GM19328 (cell line): ENCODE measurements at regions not wholly inside any gene's neighbourhood (a gene's known extent, or its start where the extent isn't known, plus 50 kb on each side); places are given as distances from the start of the nearest gene placed in this dataset.
A peak's percentile ranks its signal among the peaks of the same experiment; 100 is the strongest.
"Not testable (repeated sequence)": the region's sequence is repeated elsewhere in the genome, so short reads cannot be mapped to it uniquely, and the experiment has no call there.

Source experiments
- ATAC-seq: cut with Tn5 transposase; IDR thresholded peaks from one replicate; pipeline ENCODE4 v1.9.1; 2021; ENCODE audit warnings: mild to moderate bottlenecking, moderate library complexity; ENCODE audit not compliant: unreplicated experiment

GRCh38 chr9:62526306-62526705, 1336.5 kb downstream of the SPATA31A7 start:
- ATAC-seq = not testable (repeated sequence)

- ATAC-seq = not testable (repeated sequence)
Observed at GRCh38 chr9:62532162-62532776, 1342.4 kb downstream of the SPATA31A7 start.

GRCh38 chr9:62532777-62533173, 1342.9 kb downstream of the SPATA31A7 start:
- ATAC-seq = not testable (repeated sequence)

GRCh38 chr9:62550539-62550938, 1360.7 kb downstream of the SPATA31A7 start:
- peak; percentile 85 for ATAC-seq

GRCh38 chr9:62560603-62561002, 1370.8 kb downstream of the SPATA31A7 start:
- not testable (repeated sequence) for ATAC-seq

GRCh38 chr9:62565132-62565531, 1375.3 kb downstream of the SPATA31A7 start:
- not testable (repeated sequence) for ATAC-seq

GRCh38 chr9:62566430-62566829, 1376.6 kb downstream of the SPATA31A7 start:
- ATAC-seq = not testable (repeated sequence)

GRCh38 chr9:62597128-62597527, 1407.3 kb downstream of the SPATA31A7 start:
- ATAC-seq = not testable (repeated sequence)
